HG02943 (cell line): ENCODE measurements at regions not wholly inside any gene's neighbourhood (a gene's known extent, or its start where the extent isn't known, plus 50 kb on each side); places are given as distances from the start of the nearest gene placed in this dataset.

Experiments used
- ATAC-seq: cut with Tn5 transposase; IDR thresholded peaks from one replicate; pipeline ENCODE4 v1.9.1; 2021; ENCODE audit warnings: mild to moderate bottlenecking, low read depth, moderate library complexity; ENCODE audit not compliant: unreplicated experiment

DNA sequence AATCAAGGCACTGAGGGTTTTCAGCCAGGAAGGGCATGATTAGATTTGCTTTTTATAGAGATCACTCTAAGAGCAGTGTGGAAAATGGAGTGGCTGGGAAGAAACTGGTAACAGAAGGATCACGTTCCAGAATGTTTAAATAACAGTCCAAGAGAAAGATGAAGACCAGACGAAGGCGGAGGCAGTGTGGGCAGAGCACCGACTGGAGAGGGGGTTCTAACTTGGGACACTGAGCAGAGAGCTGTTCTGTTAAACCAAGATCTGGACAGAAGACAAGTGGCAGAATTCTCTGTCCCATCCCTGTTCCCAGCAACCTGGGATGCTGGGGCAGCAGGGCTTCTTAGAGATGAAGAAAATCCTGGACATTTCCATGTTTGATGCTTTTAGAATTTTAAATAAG is 249.1 kb upstream of the NR4A3 start:
- no peak for ATAC-seq

DNA sequence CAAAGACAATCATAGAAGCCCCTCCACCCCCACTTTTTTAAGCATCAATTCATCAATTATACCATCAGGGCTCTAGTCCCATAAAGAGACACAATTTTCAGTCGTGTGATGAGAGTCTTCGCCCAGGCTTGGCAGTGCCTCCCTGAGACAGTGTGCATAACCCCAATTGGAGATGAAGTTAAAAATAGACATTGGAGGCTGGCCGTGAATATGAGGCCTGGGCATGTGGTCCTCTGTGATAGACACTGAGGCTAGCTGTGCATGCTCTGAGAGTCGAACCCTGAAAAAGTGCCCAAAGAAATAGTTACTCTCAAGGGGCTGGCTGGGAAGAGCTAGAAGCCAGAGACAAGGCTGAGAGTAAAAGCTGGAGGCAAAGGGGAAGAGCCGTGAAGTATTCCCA is 248.6 kb upstream of the NR4A3 start:
- no peak for ATAC-seq

DNA sequence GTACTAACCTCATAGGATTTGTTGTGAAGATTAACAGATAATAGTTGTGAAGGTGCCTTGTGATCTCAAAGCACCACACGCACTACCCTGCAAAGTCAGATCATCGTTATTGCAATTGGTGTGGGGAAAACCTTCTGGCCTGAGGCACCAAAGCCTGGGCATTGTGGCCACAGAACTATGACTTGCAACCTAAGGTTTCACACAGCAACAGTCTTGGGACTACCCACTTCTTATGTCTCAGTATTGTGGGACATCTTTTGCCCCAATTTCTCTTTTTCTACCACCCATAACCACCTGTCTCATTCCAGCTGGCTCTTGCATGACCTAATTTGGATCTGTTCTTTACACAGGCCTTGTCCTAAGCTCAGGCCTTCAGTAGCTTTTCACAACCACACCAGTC is 247.8 kb upstream of the NR4A3 start:
- ATAC-seq: no peak

- ATAC-seq: no peak
Measured at GRCh38 chr9:99576002-99576401, 245.7 kb upstream of the NR4A3 start.

- no peak for ATAC-seq
Measured at GRCh38 chr9:99576876-99577275, 244.8 kb upstream of the NR4A3 start.

DNA sequence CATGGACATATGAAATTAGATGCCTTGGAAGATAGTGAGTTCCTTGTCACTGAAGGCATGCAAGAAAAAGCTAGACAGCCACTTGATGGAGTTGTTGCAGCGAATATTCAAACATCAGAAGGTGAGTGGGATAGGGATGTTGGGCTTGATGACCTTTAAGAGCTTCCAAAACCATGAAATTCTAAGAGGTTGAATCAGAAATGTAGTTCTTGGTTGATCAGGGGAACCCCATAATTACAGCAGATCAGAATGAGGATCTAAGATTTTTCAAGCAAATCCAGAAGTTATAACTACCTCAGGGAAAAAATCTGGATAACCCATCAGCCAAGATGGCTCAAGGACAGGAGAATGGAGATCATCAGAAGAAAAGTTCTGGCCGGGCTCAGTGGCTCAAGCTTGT is 244.3 kb upstream of the NR4A3 start:
- no peak for ATAC-seq

DNA sequence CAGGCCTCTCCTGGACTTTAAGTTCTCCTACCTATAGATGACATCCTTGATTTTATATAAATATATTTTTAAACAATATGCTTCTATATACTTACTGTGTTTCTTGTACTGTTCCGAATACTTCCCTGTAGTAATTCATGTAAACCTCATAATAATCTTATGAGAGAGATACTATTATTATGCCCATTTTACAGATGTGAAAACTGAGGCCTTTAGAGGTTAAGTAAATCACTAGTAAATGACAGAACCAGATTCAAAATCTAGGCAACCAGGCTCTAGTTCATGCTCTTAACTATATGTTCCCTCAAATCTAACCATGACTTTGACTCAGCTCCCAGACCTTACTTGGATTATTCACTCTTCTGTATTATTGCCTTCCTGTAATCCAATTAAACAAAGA is 243.0 kb upstream of the NR4A3 start:
- no peak for ATAC-seq

- ATAC-seq: no peak
Measured at GRCh38 chr9:99579964-99580363, 241.7 kb upstream of the NR4A3 start.

- no peak for ATAC-seq
Measured at GRCh38 chr9:99582814-99583213, 238.9 kb upstream of the NR4A3 start.

DNA sequence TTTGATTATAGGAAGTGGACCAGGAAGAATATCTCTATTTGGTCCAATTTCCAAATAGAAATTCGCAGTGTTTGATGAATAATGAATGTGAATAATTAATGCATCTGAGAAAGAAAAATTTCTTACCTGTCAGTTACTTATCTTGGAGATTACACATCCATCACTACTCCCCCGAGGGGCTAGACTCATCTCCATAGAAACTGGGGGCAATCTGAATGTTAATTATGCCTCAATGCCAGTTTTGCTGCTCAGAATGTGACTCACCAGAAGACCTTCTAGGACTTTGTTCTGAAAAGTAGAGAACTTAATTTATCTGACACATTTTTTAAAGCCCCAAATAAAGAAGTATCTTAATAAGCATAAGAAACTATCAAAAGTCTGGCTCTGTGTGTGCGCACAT is 233.4 kb upstream of the NR4A3 start:
- no peak for ATAC-seq

DNA sequence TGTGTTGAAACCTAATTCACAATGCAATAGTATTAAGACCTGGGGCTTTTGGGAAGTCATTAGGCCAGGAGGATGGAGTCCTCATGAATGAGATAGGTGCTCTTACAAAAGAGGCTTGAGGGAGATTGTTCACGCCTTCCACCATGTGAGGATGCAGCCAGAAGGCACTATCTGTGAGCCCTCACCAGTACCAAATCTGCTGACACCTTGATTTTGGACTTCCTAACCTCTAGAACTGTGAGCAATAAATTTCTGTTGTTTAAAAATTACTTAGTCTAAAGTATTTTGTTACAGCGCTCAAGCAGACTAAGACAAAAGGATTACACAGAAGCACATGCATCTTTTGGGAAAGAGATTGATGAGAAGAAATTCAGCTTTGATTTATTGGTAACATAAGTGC is 232.9 kb upstream of the NR4A3 start:
- no peak for ATAC-seq

GRCh38 chr9:99590410-99590809 is 231.3 kb upstream of the NR4A3 start:
- ATAC-seq: no peak

- no peak for ATAC-seq
Measured at GRCh38 chr9:99590840-99591239, 230.8 kb upstream of the NR4A3 start.

- ATAC-seq: no peak
Measured at GRCh38 chr9:99591770-99592169, 229.9 kb upstream of the NR4A3 start.

GRCh38 chr9:99592834-99593574 is 228.7 kb upstream of the NR4A3 start:
- no peak for ATAC-seq

DNA sequence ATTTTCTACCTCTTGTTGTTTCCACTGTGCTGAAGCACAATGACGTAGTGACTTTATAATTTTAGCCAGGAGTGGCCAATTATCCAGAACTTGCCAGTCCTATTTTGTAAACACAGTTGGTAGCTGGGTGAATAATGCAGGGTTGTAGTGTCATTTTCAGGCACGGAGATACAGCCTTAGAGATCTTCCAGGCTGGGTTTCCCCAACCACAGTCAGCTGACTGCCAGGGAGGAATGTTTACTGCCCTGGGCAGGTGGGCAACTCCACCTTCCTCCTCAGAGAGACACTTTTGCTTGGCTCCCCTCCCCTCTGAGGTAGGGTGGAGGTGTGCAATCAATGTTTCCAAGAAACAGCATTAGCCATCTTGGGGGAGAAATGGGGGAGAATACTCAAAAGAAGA is 228.1 kb upstream of the NR4A3 start:
- no peak for ATAC-seq

DNA sequence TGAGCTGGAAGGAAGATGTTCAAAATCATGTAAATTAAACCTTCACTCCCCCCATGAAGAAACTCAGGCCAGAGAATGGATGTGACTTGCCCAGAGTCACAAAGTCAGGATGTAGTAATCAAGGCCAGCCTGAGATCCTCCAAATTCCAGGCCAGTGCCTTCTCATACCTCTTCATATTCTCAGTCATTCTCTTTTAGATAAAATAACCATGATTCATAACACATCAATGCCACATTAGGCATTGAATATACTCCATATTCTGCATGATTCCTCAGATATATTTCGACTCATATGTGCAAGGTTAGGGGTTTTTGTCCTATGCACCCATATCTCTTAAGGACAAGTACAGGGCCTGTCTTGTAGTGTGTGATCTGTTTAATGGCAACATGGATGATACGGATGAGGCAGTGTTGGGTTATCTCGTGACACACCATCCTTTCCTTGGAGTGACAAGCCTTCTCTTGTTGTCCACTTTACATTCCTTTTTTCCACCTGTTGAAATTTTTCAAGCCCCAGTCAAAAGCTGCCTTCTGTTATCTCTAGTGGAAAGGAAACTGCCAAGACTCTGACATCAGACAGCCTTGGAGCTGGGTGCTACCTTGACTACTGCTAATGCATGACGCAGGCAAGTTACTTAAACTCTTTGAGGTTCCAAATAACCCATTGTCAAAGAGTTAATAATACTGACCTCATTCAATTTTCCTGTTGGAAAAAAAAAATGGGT is 227.5 kb upstream of the NR4A3 start:
- no peak for ATAC-seq

- ATAC-seq: peak; percentile 63
Measured at GRCh38 chr9:99595796-99596195, 225.9 kb upstream of the NR4A3 start.

GRCh38 chr9:99601571-99602111 is 220.0 kb upstream of the NR4A3 start:
- ATAC-seq: no peak

DNA sequence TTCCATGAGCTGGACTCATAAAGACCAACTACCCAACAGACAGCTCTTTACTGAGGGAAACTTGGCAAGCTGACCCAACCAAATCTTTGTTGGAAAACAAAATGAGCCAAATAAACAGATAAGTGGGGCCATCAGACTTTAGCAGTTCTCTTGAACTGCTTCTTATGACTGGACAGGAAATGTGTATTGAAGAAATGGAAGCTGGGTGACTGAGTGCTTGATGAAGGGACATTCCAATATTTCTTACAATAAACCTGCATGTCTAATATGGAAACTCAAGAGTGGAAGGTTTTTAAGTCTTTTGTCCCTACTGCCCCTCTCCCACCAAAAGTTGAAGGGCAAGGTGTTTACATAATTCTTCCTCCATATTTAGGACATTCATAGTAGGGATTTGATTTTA is 218.8 kb upstream of the NR4A3 start:
- ATAC-seq: no peak

- no peak for ATAC-seq
Measured at GRCh38 chr9:99605016-99605743, 216.5 kb upstream of the NR4A3 start.
